WI38 (cell line): ENCODE measurements at regions not wholly inside any gene's neighbourhood (a gene's known extent, or its start where the extent isn't known, plus 50 kb on each side); places are given as distances from the start of the nearest gene placed in this dataset.

Experiments used
- H3K4me3 ChIP-seq: 2 replicates; pipeline ENCODE4 v1.5.1; 2011; ENCODE audit warnings: low read depth, mild to moderate bottlenecking, control low read depth, low read length
- CTCF ChIP-seq: IDR thresholded peaks from 2 replicates; pipeline ENCODE4 v1.5.1; 2012; ENCODE audit warnings: low read depth, mild to moderate bottlenecking, control low read depth, low read length

DNA sequence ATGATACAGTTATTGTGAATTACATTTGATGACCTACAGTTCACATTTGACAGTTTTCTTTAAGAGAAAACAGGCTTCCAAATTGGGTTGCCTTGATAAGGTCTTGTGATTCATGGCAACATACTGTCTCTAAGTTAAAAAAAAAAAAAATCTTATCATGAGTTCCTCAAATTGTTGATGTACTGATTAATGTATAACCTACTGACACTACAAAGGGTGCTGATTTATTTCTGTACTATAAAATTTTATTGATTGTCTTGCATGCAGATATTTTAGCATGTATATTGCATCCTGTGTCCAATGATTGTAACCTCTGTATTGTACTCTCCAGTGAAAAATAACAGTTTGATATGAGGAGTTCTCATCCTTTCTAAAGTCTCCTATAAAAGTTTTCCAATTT, 197.3 kb upstream of the IVNS1ABP start:
- TF ChIP-seq CTCF = no peak
- H3K4me3 ChIP-seq = no peak overlapping the region

DNA sequence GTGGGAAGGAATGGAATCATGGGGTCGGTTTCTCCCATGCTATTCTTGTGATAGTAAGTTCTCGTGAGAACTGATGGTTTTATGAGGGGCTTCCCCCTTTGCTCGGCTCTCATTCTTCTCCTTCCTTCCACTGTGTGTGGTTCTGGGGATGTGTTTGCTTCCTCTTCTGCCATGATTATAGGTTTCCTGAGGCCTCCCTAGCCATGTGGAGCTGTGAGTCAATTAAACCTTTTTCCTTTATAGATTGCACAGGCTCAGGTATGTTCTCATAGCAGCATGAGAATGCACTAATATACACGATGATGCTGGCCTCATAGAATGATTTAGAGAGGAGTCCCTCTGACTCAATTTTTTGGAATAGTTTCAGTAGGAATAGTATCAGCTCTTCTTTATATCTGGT, 195.4 kb upstream of the IVNS1ABP start:
- no peak for TF ChIP-seq CTCF
- no peak overlapping the region for H3K4me3 ChIP-seq

DNA sequence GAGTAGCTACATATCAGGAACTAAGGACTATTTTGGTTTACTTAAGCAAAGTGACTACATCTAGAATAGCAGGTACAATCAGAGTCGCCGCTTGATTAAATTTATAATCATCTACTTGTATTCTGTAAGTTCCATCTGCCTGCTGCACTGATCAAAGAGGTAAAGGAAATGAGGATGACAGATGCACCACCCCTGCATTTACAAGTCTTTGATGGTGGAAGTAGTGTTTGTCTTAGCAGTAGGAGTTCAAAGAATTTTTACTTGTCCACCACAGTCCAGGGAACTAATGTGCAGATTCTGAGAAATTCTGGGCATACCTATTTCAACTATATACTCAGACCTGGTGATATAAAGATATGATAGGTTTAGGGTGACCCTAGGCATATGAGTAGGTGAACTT, 184.1 kb upstream of the IVNS1ABP start:
- no peak for TF ChIP-seq CTCF
- H3K4me3 ChIP-seq = no peak overlapping the region

DNA sequence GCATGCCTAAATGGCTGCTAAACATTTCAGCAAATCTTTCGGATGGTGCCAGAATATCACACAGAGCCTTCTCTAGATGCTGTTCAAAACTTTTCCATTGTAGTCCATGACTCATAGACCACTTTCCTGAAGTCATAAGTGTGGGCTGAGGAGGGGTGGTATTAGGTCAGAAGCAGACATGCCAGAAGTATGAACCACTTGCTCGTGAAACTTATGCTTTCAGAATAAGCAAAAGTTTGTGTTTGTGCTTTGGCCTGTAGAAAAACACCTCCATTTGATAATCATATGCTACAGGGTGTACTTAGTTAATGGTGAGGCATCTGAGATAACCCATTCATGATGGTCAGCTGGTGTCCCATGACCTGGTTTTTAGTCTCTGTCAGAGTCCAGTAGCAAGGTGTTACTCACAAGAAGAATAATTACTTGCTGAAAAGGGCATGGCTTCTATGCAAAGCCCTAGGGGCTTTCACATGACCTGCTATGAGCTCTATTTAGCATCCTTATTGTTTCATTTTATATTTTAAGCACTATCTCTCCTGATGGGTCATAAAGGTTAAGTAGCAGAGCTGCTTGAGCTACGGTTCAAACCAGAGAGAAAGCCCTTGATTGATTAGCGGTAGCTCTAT, 183.1 kb upstream of the IVNS1ABP start:
- TF ChIP-seq CTCF = no peak
- no peak overlapping the region for H3K4me3 ChIP-seq

- H3K4me3 ChIP-seq = no peak overlapping the region
- TF ChIP-seq CTCF = no peak
Observed at GRCh38 chr1:185498207-185498606, 181.2 kb upstream of the IVNS1ABP start.

GRCh38 chr1:185497177-185497576, 180.1 kb upstream of the IVNS1ABP start:
- no peak overlapping the region for H3K4me3 ChIP-seq
- TF ChIP-seq CTCF = no peak

DNA sequence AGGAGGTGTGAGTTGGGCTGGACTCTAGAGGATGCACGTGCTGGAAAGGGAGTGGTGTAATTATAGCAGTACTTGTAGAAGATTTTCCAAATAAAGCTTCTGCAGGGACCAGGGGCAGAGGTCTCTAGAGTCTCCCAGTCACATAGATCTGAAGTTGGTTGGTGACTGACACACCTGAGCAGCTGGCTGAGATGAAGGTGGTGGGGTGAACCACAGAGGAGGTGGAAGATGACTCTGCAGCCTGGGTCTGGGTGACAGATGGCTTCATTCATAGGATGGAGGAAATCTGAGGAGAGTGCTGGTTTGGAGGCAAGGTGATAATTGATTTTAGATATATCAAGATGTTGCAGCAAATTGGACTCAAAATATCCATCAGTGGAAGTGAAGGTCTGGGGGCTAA, 178.9 kb upstream of the IVNS1ABP start:
- no peak for TF ChIP-seq CTCF
- no peak overlapping the region for H3K4me3 ChIP-seq
